ENCODE measurements at regions not wholly inside any gene's neighbourhood (a gene's known extent, or its start where the extent isn't known, plus 50 kb on each side); places are given as distances from the start of the nearest gene placed in this dataset.

GRCh38 chr2:223197046-223197445, 145.1 kb downstream of the KCNE4 start:
- no peaks in the 10 kb centered on the region for H3K27me3 ChIP-seq (replicated peaks; ENCODE audit: control insufficient read depth, insufficient read depth, low read length)
- Mint-ChIP-seq H3K4me3 (ENCODE audit: unreplicated experiment) (no peak overlapping the region), H3K9me3 (ENCODE audit: unreplicated experiment) (no peaks in the 10 kb centered on the region), H3K4me1 (ENCODE audit: low read depth, unreplicated experiment) (no peaks in the 10 kb centered on the region), H3K27ac (ENCODE audit: unreplicated experiment) (no peak overlapping the region), H3K36me3 (ENCODE audit: insufficient read depth, unreplicated experiment) (no peaks in the 10 kb centered on the region), H3K27me3 (ENCODE audit: insufficient read depth, unreplicated experiment) (peaks cover 27% of the 10 kb centered on the region)
- H3K9me3 ChIP-seq: no peaks in the 10 kb centered on the region
- DNase-seq: no peak
- no peak overlapping the region for H3K4me3 ChIP-seq (ENCODE audit: low read depth, low read length)
- no peaks in the 10 kb centered on the region for H3K4me1 ChIP-seq
- H3K36me3 ChIP-seq (ENCODE audit: control insufficient read depth, insufficient read depth, low read length): no peaks in the 10 kb centered on the region
- no peak for TF ChIP-seq CTCF (IDR thresholded peaks at IDR 0.05; ENCODE audit: insufficient read depth in 1 of 2, low read depth in 1 of 2, low read length in 1 of 2, severe bottlenecking in 1 of 2, unreplicated experiment in 1 of 2)
- intact Hi-C loops (cut with micrococcal nuclease; ENCODE audit: unreplicated experiment): no loop called here
- ChIA-PET POLR2A (no interaction called here), CTCF (no interaction called here)
- BruUV-seq (replicated peaks): no TSS peak

GRCh38 chr2:223199531-223200515, 147.8 kb downstream of the KCNE4 start:
- Histone ChIP-seq H3K9me3 (no peaks in the 10 kb centered on the region), H3K4me1 (no peaks in the 10 kb centered on the region), H3K4me3 (ENCODE audit: low read depth, low read length) (no peak overlapping the region), H3K27me3 (replicated peaks; ENCODE audit: control insufficient read depth, insufficient read depth, low read length) (no peaks in the 10 kb centered on the region), H3K36me3 (ENCODE audit: control insufficient read depth, insufficient read depth, low read length) (no peaks in the 10 kb centered on the region)
- TF ChIP-seq CTCF (IDR thresholded peaks at IDR 0.05; ENCODE audit: insufficient read depth in 1 of 2, low read depth in 1 of 2, low read length in 1 of 2, severe bottlenecking in 1 of 2, unreplicated experiment in 1 of 2): no peak
- peaks cover 11% of the 10 kb centered on the region for H3K27me3 Mint-ChIP-seq (ENCODE audit: insufficient read depth, unreplicated experiment)
- no peaks in the 10 kb centered on the region for H3K36me3 Mint-ChIP-seq (ENCODE audit: insufficient read depth, unreplicated experiment)
- H3K9me3 Mint-ChIP-seq (ENCODE audit: unreplicated experiment): no peaks in the 10 kb centered on the region
- H3K4me3 Mint-ChIP-seq (ENCODE audit: unreplicated experiment): no peak overlapping the region
- H3K27ac Mint-ChIP-seq (ENCODE audit: unreplicated experiment): no peak overlapping the region
- ChIA-PET POLR2A (no interaction called here), CTCF (no interaction called here)
- intact Hi-C loops (cut with micrococcal nuclease; ENCODE audit: unreplicated experiment): no loop called here
- H3K4me1 Mint-ChIP-seq (ENCODE audit: low read depth, unreplicated experiment): no peaks in the 10 kb centered on the region
- DNase-seq: no peak
- no TSS peak for BruUV-seq (replicated peaks)

- Histone ChIP-seq H3K4me1 (no peaks in the 10 kb centered on the region), H3K4me3 (ENCODE audit: low read depth, low read length) (no peak overlapping the region), H3K27me3 (replicated peaks; ENCODE audit: control insufficient read depth, insufficient read depth, low read length) (no peaks in the 10 kb centered on the region), H3K36me3 (ENCODE audit: control insufficient read depth, insufficient read depth, low read length) (no peaks in the 10 kb centered on the region), H3K9me3 (peaks cover 4% of the 10 kb centered on the region; the same call in 1 of the 2 replicates)
- DNase-seq: no peak
- H3K27ac Mint-ChIP-seq (ENCODE audit: unreplicated experiment): no peak overlapping the region
- POLR2A ChIA-PET: no interaction called here
- H3K4me3 Mint-ChIP-seq (ENCODE audit: unreplicated experiment): no peak overlapping the region
- H3K27me3 Mint-ChIP-seq (ENCODE audit: insufficient read depth, unreplicated experiment): peaks cover 10% of the 10 kb centered on the region
- intact Hi-C loops (cut with micrococcal nuclease; ENCODE audit: unreplicated experiment): no loop called here
- CTCF ChIA-PET: no interaction called here
- H3K36me3 Mint-ChIP-seq (ENCODE audit: insufficient read depth, unreplicated experiment): no peaks in the 10 kb centered on the region
- H3K9me3 Mint-ChIP-seq (ENCODE audit: unreplicated experiment): no peaks in the 10 kb centered on the region
- no TSS peak for BruUV-seq (replicated peaks)
- no peaks in the 10 kb centered on the region for H3K4me1 Mint-ChIP-seq (ENCODE audit: low read depth, unreplicated experiment)
- TF ChIP-seq CTCF (IDR thresholded peaks at IDR 0.05; ENCODE audit: insufficient read depth in 1 of 2, low read depth in 1 of 2, low read length in 1 of 2, severe bottlenecking in 1 of 2, unreplicated experiment in 1 of 2): no peak
Measured at GRCh38 chr2:223203971-223204929, 152.3 kb downstream of the KCNE4 start.

Data from Caco-2 (cell line).